NB4 (cell line): ENCODE measurements at regions not wholly inside any gene's neighbourhood (a gene's known extent, or its start where the extent isn't known, plus 50 kb on each side); places are given as distances from the start of the nearest gene placed in this dataset.

Source experiments
- MYC ChIP-seq: IDR thresholded peaks from 2 replicates; pipeline ENCODE4 v1.6.1; 2011; ENCODE audit warnings: low read depth, low read length
- POLR2A ChIP-seq: IDR thresholded peaks from 2 replicates; pipeline ENCODE4 v1.6.1; 2011; ENCODE audit warnings: mild to moderate bottlenecking; ENCODE audit not compliant: insufficient read length; ENCODE audit errors: extremely low read depth
- TF ChIP-seq, protein P1 (sequence below): IDR thresholded peaks from one replicate; pipeline ENCODE4 v1.5.1; 2012; ENCODE audit warnings: low read depth, low read length
- TF ChIP-seq, protein P2 (sequence below): IDR thresholded peaks from 2 replicates; pipeline ENCODE4 v1.6.1; 2011; ENCODE audit warnings: low read depth, low read length

DNA sequence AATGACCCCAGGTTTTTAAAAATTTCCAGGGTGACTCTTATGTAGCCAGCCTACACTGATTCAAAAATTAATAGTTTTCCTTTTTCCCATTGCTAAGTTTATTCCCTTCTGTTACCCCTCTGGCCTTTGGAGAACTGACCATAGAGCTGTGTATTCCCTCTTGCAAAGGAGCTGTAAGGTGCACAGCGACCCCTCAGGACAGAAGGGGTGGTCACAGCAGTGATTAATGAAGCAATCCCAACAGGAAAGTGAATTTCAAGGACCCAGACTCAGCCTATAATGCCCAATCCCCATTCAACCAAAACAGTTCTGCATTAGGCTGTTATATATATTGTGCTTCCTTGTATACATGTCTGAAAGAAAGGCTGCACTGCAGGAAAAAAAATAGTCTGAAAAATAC lies 147.1 kb downstream of the WT1 start:
- TF ChIP-seq, protein P1, sequence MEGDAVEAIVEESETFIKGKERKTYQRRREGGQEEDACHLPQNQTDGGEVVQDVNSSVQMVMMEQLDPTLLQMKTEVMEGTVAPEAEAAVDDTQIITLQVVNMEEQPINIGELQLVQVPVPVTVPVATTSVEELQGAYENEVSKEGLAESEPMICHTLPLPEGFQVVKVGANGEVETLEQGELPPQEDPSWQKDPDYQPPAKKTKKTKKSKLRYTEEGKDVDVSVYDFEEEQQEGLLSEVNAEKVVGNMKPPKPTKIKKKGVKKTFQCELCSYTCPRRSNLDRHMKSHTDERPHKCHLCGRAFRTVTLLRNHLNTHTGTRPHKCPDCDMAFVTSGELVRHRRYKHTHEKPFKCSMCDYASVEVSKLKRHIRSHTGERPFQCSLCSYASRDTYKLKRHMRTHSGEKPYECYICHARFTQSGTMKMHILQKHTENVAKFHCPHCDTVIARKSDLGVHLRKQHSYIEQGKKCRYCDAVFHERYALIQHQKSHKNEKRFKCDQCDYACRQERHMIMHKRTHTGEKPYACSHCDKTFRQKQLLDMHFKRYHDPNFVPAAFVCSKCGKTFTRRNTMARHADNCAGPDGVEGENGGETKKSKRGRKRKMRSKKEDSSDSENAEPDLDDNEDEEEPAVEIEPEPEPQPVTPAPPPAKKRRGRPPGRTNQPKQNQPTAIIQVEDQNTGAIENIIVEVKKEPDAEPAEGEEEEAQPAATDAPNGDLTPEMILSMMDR, result peak; percentile 15
- TF ChIP-seq, protein P2, sequence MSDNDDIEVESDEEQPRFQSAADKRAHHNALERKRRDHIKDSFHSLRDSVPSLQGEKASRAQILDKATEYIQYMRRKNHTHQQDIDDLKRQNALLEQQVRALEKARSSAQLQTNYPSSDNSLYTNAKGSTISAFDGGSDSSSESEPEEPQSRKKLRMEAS, result no peak
- no peak for TF ChIP-seq POLR2A
- TF ChIP-seq MYC, result no peak
